ENCODE measurements at regions not wholly inside any gene's neighbourhood (a gene's known extent, or its start where the extent isn't known, plus 50 kb on each side); places are given as distances from the start of the nearest gene placed in this dataset.
A peak's percentile ranks its signal among the peaks of the same experiment; 100 is the strongest.
"Not testable (repeated sequence)": the region's sequence is repeated elsewhere in the genome, so short reads cannot be mapped to it uniquely, and the experiment has no call there.

GRCh38 chr13:74243637-74244526, 109.7 kb upstream of the KLF12 start:
- Mint-ChIP-seq H3K27me3 (no peaks in the 10 kb centered on the region), H3K27ac (peak overlapping the region; percentile 93)

GRCh38 chr13:74241343-74241742, 107.1 kb upstream of the KLF12 start:
- not testable (repeated sequence) for H3K27me3 Mint-ChIP-seq, H3K27ac Mint-ChIP-seq, H3K4me3 Mint-ChIP-seq
- Mint-ChIP-seq H3K4me1 (ENCODE audit: low read depth) (peaks cover 47% of the 10 kb centered on the region), H3K36me3 (ENCODE audit: low read depth) (peaks cover 14% of the 10 kb centered on the region), H3K9me3 (peaks cover 14% of the 10 kb centered on the region)

More at GRCh38 chr13:74243637-74244526, 109.7 kb upstream of the KLF12 start:
- H3K9me3 Mint-ChIP-seq, result peaks cover 17% of the 10 kb centered on the region
- H3K36me3 Mint-ChIP-seq (ENCODE audit: low read depth), result peaks cover 14% of the 10 kb centered on the region
- peak overlapping the region; percentile 63 for H3K4me3 Mint-ChIP-seq
- peaks cover 72% of the 10 kb centered on the region for H3K4me1 Mint-ChIP-seq (ENCODE audit: low read depth)

GRCh38 chr13:74230984-74231501, 96.8 kb upstream of the KLF12 start:
- H3K4me1 Mint-ChIP-seq (ENCODE audit: low read depth), result peaks cover 37% of the 10 kb centered on the region
- H3K36me3 Mint-ChIP-seq (ENCODE audit: low read depth), result peaks cover 12% of the 10 kb centered on the region
- H3K27me3 Mint-ChIP-seq, result no peaks in the 10 kb centered on the region
- peak overlapping the region; percentile 75 for H3K4me3 Mint-ChIP-seq
- peak overlapping the region; percentile 91 for H3K27ac Mint-ChIP-seq
- H3K9me3 Mint-ChIP-seq, result peaks cover 13% of the 10 kb centered on the region

- peaks cover 13% of the 10 kb centered on the region for H3K9me3 Mint-ChIP-seq
- H3K4me1 Mint-ChIP-seq (ENCODE audit: low read depth), result peaks cover 34% of the 10 kb centered on the region
- no peaks in the 10 kb centered on the region for H3K27me3 Mint-ChIP-seq
- H3K27ac Mint-ChIP-seq, result no peak overlapping the region
- H3K36me3 Mint-ChIP-seq (ENCODE audit: low read depth), result peaks cover 12% of the 10 kb centered on the region
- H3K4me3 Mint-ChIP-seq, result no peak overlapping the region
Measured at GRCh38 chr13:74229242-74229641, 95.0 kb upstream of the KLF12 start.

- peaks cover 26% of the 10 kb centered on the region for H3K4me1 Mint-ChIP-seq (ENCODE audit: low read depth)
- H3K27me3 Mint-ChIP-seq, result no peaks in the 10 kb centered on the region
- no peak overlapping the region for H3K27ac Mint-ChIP-seq
- H3K9me3 Mint-ChIP-seq, result peaks cover 13% of the 10 kb centered on the region
- H3K4me3 Mint-ChIP-seq, result no peak overlapping the region
- H3K36me3 Mint-ChIP-seq (ENCODE audit: low read depth), result peaks cover 12% of the 10 kb centered on the region
Measured at GRCh38 chr13:74227476-74228158, 93.4 kb upstream of the KLF12 start.

- Mint-ChIP-seq H3K4me3 (no peak overlapping the region), H3K9me3 (peaks cover 13% of the 10 kb centered on the region), H3K27ac (no peak overlapping the region), H3K36me3 (ENCODE audit: low read depth) (peaks cover 12% of the 10 kb centered on the region), H3K4me1 (ENCODE audit: low read depth) (peaks cover 19% of the 10 kb centered on the region), H3K27me3 (no peaks in the 10 kb centered on the region)
Measured at GRCh38 chr13:74226791-74227475, 92.7 kb upstream of the KLF12 start.

GRCh38 chr13:74221752-74222151, 87.5 kb upstream of the KLF12 start:
- H3K4me1 Mint-ChIP-seq (ENCODE audit: low read depth), result no peaks in the 10 kb centered on the region
- no peaks in the 10 kb centered on the region for H3K27me3 Mint-ChIP-seq
- peaks cover 4% of the 10 kb centered on the region for H3K9me3 Mint-ChIP-seq
- no peaks in the 10 kb centered on the region for H3K36me3 Mint-ChIP-seq (ENCODE audit: low read depth)
- no peak overlapping the region for H3K4me3 Mint-ChIP-seq
- no peak overlapping the region for H3K27ac Mint-ChIP-seq

GRCh38 chr13:74219566-74219965, 85.4 kb upstream of the KLF12 start:
- no peaks in the 10 kb centered on the region for H3K36me3 Mint-ChIP-seq (ENCODE audit: low read depth)
- H3K4me1 Mint-ChIP-seq (ENCODE audit: low read depth), result no peaks in the 10 kb centered on the region
- H3K27me3 Mint-ChIP-seq, result no peaks in the 10 kb centered on the region
- H3K9me3 Mint-ChIP-seq, result peaks cover 4% of the 10 kb centered on the region
- no peak overlapping the region for H3K27ac Mint-ChIP-seq
- no peak overlapping the region for H3K4me3 Mint-ChIP-seq

GRCh38 chr13:74218291-74218690, 84.1 kb upstream of the KLF12 start:
- H3K36me3 Mint-ChIP-seq (ENCODE audit: low read depth), result no peaks in the 10 kb centered on the region

GRCh38 chr13:74217811-74218210, 83.6 kb upstream of the KLF12 start:
- no peaks in the 10 kb centered on the region for H3K36me3 Mint-ChIP-seq (ENCODE audit: low read depth)
- H3K27ac Mint-ChIP-seq, result no peak overlapping the region
- H3K4me1 Mint-ChIP-seq (ENCODE audit: low read depth), result no peaks in the 10 kb centered on the region
- no peak overlapping the region for H3K4me3 Mint-ChIP-seq
- H3K9me3 Mint-ChIP-seq, result peaks cover 4% of the 10 kb centered on the region
- no peaks in the 10 kb centered on the region for H3K27me3 Mint-ChIP-seq

More at GRCh38 chr13:74218291-74218690, 84.1 kb upstream of the KLF12 start:
- Mint-ChIP-seq H3K4me3 (no peak overlapping the region), H3K27ac (no peak overlapping the region), H3K9me3 (peaks cover 4% of the 10 kb centered on the region), H3K27me3 (no peaks in the 10 kb centered on the region), H3K4me1 (ENCODE audit: low read depth) (no peaks in the 10 kb centered on the region)

GRCh38 chr13:74215420-74215819, 81.2 kb upstream of the KLF12 start:
- Mint-ChIP-seq H3K27ac (no peak overlapping the region), H3K9me3 (peaks cover under 1% of the 10 kb centered on the region), H3K4me3 (no peak overlapping the region), H3K27me3 (no peaks in the 10 kb centered on the region), H3K36me3 (ENCODE audit: low read depth) (no peaks in the 10 kb centered on the region), H3K4me1 (ENCODE audit: low read depth) (no peaks in the 10 kb centered on the region)

GRCh38 chr13:74214321-74214720, 80.1 kb upstream of the KLF12 start:
- no peaks in the 10 kb centered on the region for H3K27me3 Mint-ChIP-seq
- H3K9me3 Mint-ChIP-seq, result no peaks in the 10 kb centered on the region
- H3K4me3 Mint-ChIP-seq, result no peak overlapping the region
- no peak overlapping the region for H3K27ac Mint-ChIP-seq
- no peaks in the 10 kb centered on the region for H3K4me1 Mint-ChIP-seq (ENCODE audit: low read depth)
- H3K36me3 Mint-ChIP-seq (ENCODE audit: low read depth), result no peaks in the 10 kb centered on the region

GRCh38 chr13:74210693-74211393, 76.6 kb upstream of the KLF12 start:
- H3K27me3 Mint-ChIP-seq, result no peaks in the 10 kb centered on the region
- H3K4me1 Mint-ChIP-seq (ENCODE audit: low read depth), result no peaks in the 10 kb centered on the region
- H3K27ac Mint-ChIP-seq, result no peak overlapping the region
- H3K36me3 Mint-ChIP-seq (ENCODE audit: low read depth), result no peaks in the 10 kb centered on the region
- peaks cover 4% of the 10 kb centered on the region for H3K9me3 Mint-ChIP-seq
- no peak overlapping the region for H3K4me3 Mint-ChIP-seq

GRCh38 chr13:74206855-74207254, 72.7 kb upstream of the KLF12 start:
- Mint-ChIP-seq H3K4me3 (no peak overlapping the region), H3K9me3 (peaks cover 4% of the 10 kb centered on the region), H3K27me3 (peaks cover 3% of the 10 kb centered on the region), H3K4me1 (ENCODE audit: low read depth) (no peaks in the 10 kb centered on the region), H3K27ac (no peak overlapping the region), H3K36me3 (ENCODE audit: low read depth) (no peaks in the 10 kb centered on the region)
